Gastrocnemius medialis (tissue), 4 donors: ENCODE measurements at regions not wholly inside any gene's neighbourhood (a gene's known extent, or its start where the extent isn't known, plus 50 kb on each side); places are given as distances from the start of the nearest gene placed in this dataset.

Source experiments
- ATAC-seq, 2 donors: fragments of 150-250 bp; one replicate each; pipeline ENCODE4 v1.9.1; 2016
- DNase-seq, 2 donors: peaks; one replicate each; pipeline ENCODE4 v3.0.0-alpha.2; 2019
- H3K27ac ChIP-seq, 4 donors: fragments of 200-600 bp; sonication (generic); 1 replicate in 1 of 4; 2 replicates in 3 of 4; pipeline ENCODE4 v1.5.1; 2016 to 2018; ENCODE audit warnings: mild to moderate bottlenecking in 2 of 4, moderate library complexity in 1 of 4
- H3K27me3 ChIP-seq, 3 donors: fragments of 200-600 bp; sonication (generic) in 2 of 3; 1 replicate in 1 of 3; 2 replicates in 2 of 3; pipeline versions ENCODE4 v1.5.1 to v1.6.0; 2016 to 2019; ENCODE audit warnings: mild to moderate bottlenecking in 1 of 3, moderate library complexity in 1 of 3
- H3K36me3 ChIP-seq, 2 donors: fragments of 200-600 bp; sonication (generic) in 1 of 2; one replicate each; pipeline ENCODE4 v1.5.1; 2017 to 2018
- H3K4me1 ChIP-seq, 2 donors: fragments of 200-600 bp; sonication (generic) in 1 of 2; one replicate each; pipeline ENCODE4 v1.5.1; 2016 to 2017; ENCODE audit warnings: mild to moderate bottlenecking in 2 of 2
- H3K4me3 ChIP-seq, 4 donors: fragments of 200-600 bp; sonication (generic) in 3 of 4; 1 replicate in 1 of 4; 2 replicates in 3 of 4; pipeline ENCODE4 v1.5.1; 2016 to 2019; ENCODE audit warnings: mild to moderate bottlenecking in 2 of 4
- H3K9me3 ChIP-seq, 3 donors: fragments of 200-600 bp; sonication (generic) in 2 of 3; 1 replicate in 1 of 3; 2 replicates in 2 of 3; pipeline ENCODE4 v1.5.1; 2016 to 2019
- POLR2A ChIP-seq, 2 donors: fragments of 450-650 bp; IDR thresholded peaks; one replicate each; pipeline ENCODE4 v1.6.1; 2017; ENCODE audit warnings: antibody characterized with exemption in 2 of 2, mild to moderate bottlenecking in 2 of 2, moderate library complexity in 2 of 2
- in situ Hi-C, 4 donors: fragments of 200-750 bp; cut with MboI; loops; one replicate each; pipeline versions ENCODE4 v1.15.0 to v1.8.0; 2017; ENCODE audit warnings: low sequenced_read_pairs in 4 of 4
- intact Hi-C: fragments of 100-400 bp; cut with DNase I; formaldehyde crosslinking; loops from one replicate; pipeline ENCODE4 v1.15.1; 2023; ENCODE audit warnings: low total_unique reads
- TF ChIP-seq, protein P1 (sequence below), 5 experiments: fragments of 450-650 bp in 3 of 5; fragments of 200-600 bp in 2 of 5; sonication (generic) in 2 of 5; IDR thresholded peaks in 4 of 5; conservative IDR thresholded peaks in 1 of 5; 1 replicate in 4 of 5; 2 replicates in 1 of 5; pipeline ENCODE4 v1.5.1; 2016 to 2019; ENCODE audit warnings: antibody characterized with exemption in 5 of 5, mild to moderate bottlenecking in 3 of 5, moderate library complexity in 3 of 5

DNA sequence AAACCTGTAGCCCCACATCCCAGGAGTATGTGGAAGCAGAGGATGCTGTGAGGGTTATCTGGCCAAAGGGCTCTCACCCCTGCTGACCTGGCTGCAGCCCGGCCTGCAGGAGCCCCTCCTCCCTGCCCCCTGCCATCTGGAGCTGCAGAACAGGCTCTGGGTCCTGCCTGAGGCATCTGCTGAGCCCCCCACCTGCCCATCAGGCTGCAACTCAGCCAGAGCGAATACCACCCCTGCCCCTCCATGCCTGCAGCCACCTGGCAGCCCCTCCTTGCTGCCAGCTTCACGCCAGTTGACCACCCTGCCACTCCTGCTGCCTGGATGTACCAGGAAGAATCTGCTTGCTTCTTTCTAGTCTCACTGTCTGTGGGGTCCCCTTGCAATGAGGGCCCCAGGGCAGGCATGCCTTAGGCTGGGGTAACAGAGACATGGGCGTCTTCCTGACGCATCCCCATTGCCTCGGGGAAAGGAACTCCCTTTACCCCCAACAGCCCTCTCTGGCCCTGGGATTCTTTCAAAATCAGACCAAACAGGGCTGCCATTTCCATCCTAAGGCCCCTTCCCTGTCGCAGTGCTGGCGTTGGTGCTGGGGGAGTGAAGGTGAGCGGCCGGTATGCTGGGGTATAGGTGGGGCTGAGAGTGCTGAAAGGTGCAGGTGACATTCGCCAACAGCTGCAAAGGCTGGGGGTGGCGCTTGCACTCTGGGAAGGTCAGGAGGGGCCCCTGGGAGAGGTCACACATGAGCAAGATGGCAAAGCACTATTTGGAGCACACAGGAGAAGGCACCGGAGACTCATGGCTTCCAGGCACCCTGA, 1334.6 kb downstream of the TBC1D22A start:
- ATAC-seq: no peak
- intact Hi-C loops (no loop called here), in situ Hi-C loops (no loop called here)
- H3K4me1 ChIP-seq: no peaks in the 10 kb centered on the region
- peaks cover 0 to 3% (median 0%) of the 10 kb centered on the region in 3 donors for H3K27me3 ChIP-seq
- no peak overlapping the region for H3K4me3 ChIP-seq
- H3K27ac ChIP-seq: no peak overlapping the region
- no peak for TF ChIP-seq POLR2A (IDR thresholded peaks at IDR 0.05)
- TF ChIP-seq, protein P1, sequence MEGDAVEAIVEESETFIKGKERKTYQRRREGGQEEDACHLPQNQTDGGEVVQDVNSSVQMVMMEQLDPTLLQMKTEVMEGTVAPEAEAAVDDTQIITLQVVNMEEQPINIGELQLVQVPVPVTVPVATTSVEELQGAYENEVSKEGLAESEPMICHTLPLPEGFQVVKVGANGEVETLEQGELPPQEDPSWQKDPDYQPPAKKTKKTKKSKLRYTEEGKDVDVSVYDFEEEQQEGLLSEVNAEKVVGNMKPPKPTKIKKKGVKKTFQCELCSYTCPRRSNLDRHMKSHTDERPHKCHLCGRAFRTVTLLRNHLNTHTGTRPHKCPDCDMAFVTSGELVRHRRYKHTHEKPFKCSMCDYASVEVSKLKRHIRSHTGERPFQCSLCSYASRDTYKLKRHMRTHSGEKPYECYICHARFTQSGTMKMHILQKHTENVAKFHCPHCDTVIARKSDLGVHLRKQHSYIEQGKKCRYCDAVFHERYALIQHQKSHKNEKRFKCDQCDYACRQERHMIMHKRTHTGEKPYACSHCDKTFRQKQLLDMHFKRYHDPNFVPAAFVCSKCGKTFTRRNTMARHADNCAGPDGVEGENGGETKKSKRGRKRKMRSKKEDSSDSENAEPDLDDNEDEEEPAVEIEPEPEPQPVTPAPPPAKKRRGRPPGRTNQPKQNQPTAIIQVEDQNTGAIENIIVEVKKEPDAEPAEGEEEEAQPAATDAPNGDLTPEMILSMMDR (IDR thresholded peaks at IDR 0.05 in 4 of 5, conservative IDR thresholded peaks at IDR 0.05 in 1 of 5): no peak
- no peaks in the 10 kb centered on the region for H3K9me3 ChIP-seq
- no peaks in the 10 kb centered on the region for H3K36me3 ChIP-seq
- no peak for DNase-seq

- ATAC-seq (no peak), DNase-seq (no peak)
- Histone ChIP-seq H3K27ac (no peak overlapping the region), H3K9me3 (no peaks in the 10 kb centered on the region), H3K4me1 (no peaks in the 10 kb centered on the region), H3K4me3 (no peak overlapping the region), H3K27me3 (peaks cover 0 to 3% (median 0%) of the 10 kb centered on the region in 3 donors), H3K36me3 (no peaks in the 10 kb centered on the region)
- intact Hi-C loops: no loop called here
- no peak for TF ChIP-seq POLR2A (IDR thresholded peaks at IDR 0.05)
- TF ChIP-seq, protein P1 (IDR thresholded peaks at IDR 0.05 in 4 of 5, conservative IDR thresholded peaks at IDR 0.05 in 1 of 5): no peak
- in situ Hi-C loops: no loop called here
Measured at GRCh38 chr22:48096411-48096810, 1334.0 kb downstream of the TBC1D22A start.

DNA sequence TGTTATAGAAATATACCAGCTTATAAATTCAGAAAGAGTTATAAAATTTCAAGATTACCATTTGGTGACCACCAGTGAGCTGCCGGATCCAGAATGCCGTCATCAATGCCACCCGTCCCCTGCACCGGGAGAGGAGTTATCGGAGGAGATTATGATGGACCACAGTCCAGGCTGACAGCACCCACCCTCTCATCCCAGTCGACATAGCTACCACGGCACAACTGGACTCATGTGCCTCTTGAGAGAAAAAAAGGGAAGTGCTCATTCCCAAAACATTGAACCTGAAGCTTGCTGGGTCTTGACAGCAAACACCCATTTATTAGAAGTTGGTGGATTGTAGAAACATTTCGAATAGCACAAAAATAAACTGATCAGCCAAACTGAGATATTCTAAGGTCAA, 1331.5 kb downstream of the TBC1D22A start:
- Histone ChIP-seq H3K27ac (no peak overlapping the region), H3K9me3 (no peaks in the 10 kb centered on the region), H3K4me1 (no peaks in the 10 kb centered on the region), H3K4me3 (no peak overlapping the region), H3K27me3 (peaks cover 0 to 3% (median 0%) of the 10 kb centered on the region in 3 donors), H3K36me3 (no peaks in the 10 kb centered on the region)
- ATAC-seq (no peak), DNase-seq (no peak)
- TF ChIP-seq POLR2A (IDR thresholded peaks at IDR 0.05): no peak
- TF ChIP-seq, protein P1 (IDR thresholded peaks at IDR 0.05 in 4 of 5, conservative IDR thresholded peaks at IDR 0.05 in 1 of 5): no peak
- in situ Hi-C loops (no loop called here), intact Hi-C loops (no loop called here)

DNA sequence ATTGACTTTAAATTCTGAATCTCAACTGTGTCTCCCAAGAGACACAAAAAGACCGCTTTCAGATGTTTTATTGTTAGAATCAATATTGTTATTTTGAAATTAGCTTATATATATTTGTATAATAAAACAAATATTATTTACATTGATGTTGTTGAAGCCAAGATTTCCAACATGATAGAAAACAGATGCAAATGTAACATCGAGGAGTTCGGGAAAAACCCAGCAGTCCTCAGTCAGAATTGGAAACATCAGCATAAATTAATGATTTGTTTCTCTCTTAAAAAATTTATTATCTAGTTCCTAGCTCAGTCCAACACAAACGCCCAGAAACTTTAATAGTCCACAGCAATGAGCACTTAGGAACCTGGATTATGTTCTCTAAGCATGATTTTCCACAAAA, 1330.4 kb downstream of the TBC1D22A start:
- Histone ChIP-seq H3K9me3 (no peaks in the 10 kb centered on the region), H3K27ac (no peak overlapping the region), H3K4me1 (no peaks in the 10 kb centered on the region), H3K4me3 (no peak overlapping the region), H3K27me3 (peaks cover 0 to 3% (median 0%) of the 10 kb centered on the region in 3 donors), H3K36me3 (no peaks in the 10 kb centered on the region)
- ATAC-seq: no peak
- TF ChIP-seq, protein P1 (IDR thresholded peaks at IDR 0.05 in 4 of 5, conservative IDR thresholded peaks at IDR 0.05 in 1 of 5): no peak
- no peak for TF ChIP-seq POLR2A (IDR thresholded peaks at IDR 0.05)
- in situ Hi-C loops (no loop called here), intact Hi-C loops (no loop called here)
- DNase-seq: no peak
